ENCODE measurements at regions not wholly inside any gene's neighbourhood (a gene's known extent, or its start where the extent isn't known, plus 50 kb on each side); places are given as distances from the start of the nearest gene placed in this dataset.

GRCh38 chrX:121244511-121244910 is 197.1 kb downstream of the GLUD2 start:
- 100% methylated on average over 1 of the region's 1 CpG for WGBS (ENCODE audit: extremely low coverage, insufficient coverage, insufficient read length)
- H3K79me1 ChIP-seq (ENCODE audit: low read length), result no peaks in the 10 kb centered on the region
- no peak overlapping the region for H3K14ac ChIP-seq (ENCODE audit: low read length)
- no peak overlapping the region for H3K9ac ChIP-seq (ENCODE audit: low read length)
- H3K79me2 ChIP-seq (ENCODE audit: control insufficient read depth, insufficient read depth, low read length, poor library complexity), result no peaks in the 10 kb centered on the region
- DNase-seq, result no peak
- H3K36me3 ChIP-seq (ENCODE audit: control insufficient read depth in 1 of 2, insufficient read depth in 2 of 2, low read length in 2 of 2), result no peaks in the 10 kb centered on the region
- no peak overlapping the region for H4K91ac ChIP-seq (ENCODE audit: low read depth, low read length)
- no peak overlapping the region for H3K18ac ChIP-seq (ENCODE audit: low read length)
- no peak overlapping the region for H2BK12ac ChIP-seq (ENCODE audit: low read length)
- H3K23ac ChIP-seq (ENCODE audit: low read length), result no peak overlapping the region
- no peak overlapping the region for H2AK5ac ChIP-seq (ENCODE audit: low read length)
- H3K27ac ChIP-seq (ENCODE audit: low read depth, low read length), result no peak overlapping the region
- no peak overlapping the region for H3K4me3 ChIP-seq (ENCODE audit: low read depth, low read length)
- H3K4ac ChIP-seq (ENCODE audit: low read depth, low read length), result no peak overlapping the region
- H3K9me3 ChIP-seq (ENCODE audit: insufficient read depth, low read depth, low read length), result no peaks in the 10 kb centered on the region
- no peaks in the 10 kb centered on the region for H3K27me3 ChIP-seq (ENCODE audit: insufficient read depth, low read length)
- no peak overlapping the region for H2AFZ ChIP-seq (ENCODE audit: insufficient read depth, low read length, poor library complexity)
- H2BK5ac ChIP-seq (ENCODE audit: low read depth, low read length, poor library complexity), result no peak overlapping the region
- H3K4me1 ChIP-seq (ENCODE audit: control insufficient read depth in 1 of 2, insufficient read depth in 2 of 2, low read length in 2 of 2), result no peaks in the 10 kb centered on the region
- H4K8ac ChIP-seq (ENCODE audit: low read depth, low read length), result no peak overlapping the region
- no peak overlapping the region for H4K12ac ChIP-seq (ENCODE audit: low read depth, low read length)
- H3K4me2 ChIP-seq (ENCODE audit: low read length), result no peak overlapping the region
- H2BK120ac ChIP-seq (ENCODE audit: insufficient read depth, low read length, poor library complexity), result no peak overlapping the region

DNA sequence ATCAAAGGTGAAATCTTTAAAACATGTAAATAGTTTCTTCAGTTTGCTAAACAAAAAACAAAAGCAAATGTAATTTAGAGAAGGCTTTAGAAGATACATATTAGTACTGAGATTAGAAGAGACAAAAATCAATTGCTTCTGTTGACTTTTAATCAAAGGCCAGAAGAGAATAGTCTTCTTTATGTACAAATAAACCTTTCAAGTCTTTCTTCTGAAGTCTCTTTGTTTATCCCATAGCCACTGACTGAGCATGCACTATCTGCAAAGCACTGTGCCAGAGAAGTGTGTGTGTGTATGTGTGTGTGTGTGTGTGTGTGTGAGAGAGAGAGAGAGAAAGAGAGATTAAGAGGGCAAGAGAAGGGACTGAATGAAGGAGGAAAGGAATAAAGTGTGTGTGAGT is 198.4 kb downstream of the GLUD2 start:
- no peak overlapping the region for H2BK12ac ChIP-seq (ENCODE audit: low read length)

GRCh38 chrX:121254336-121254735 is 206.9 kb downstream of the GLUD2 start:
- H3K9me3 ChIP-seq (ENCODE audit: insufficient read depth, low read depth, low read length), result no peaks in the 10 kb centered on the region
- H4K91ac ChIP-seq (ENCODE audit: low read depth, low read length), result no peak overlapping the region
- no peak overlapping the region for H2BK12ac ChIP-seq (ENCODE audit: low read length)
- H3K27ac ChIP-seq (ENCODE audit: low read depth, low read length), result no peak overlapping the region
- H3K79me2 ChIP-seq (ENCODE audit: control insufficient read depth, insufficient read depth, low read length, poor library complexity), result no peaks in the 10 kb centered on the region
- WGBS (ENCODE audit: extremely low coverage, insufficient coverage, insufficient read length), result no CpG with 5 or more reads among the region's 4 CpGs
- no peak overlapping the region for H2AFZ ChIP-seq (ENCODE audit: insufficient read depth, low read length, poor library complexity)
- H3K79me1 ChIP-seq (ENCODE audit: low read length), result no peaks in the 10 kb centered on the region
- H3K14ac ChIP-seq (ENCODE audit: low read length), result no peak overlapping the region
- no peak for DNase-seq
- no peaks in the 10 kb centered on the region for H3K27me3 ChIP-seq (ENCODE audit: insufficient read depth, low read length)
- H3K9ac ChIP-seq (ENCODE audit: low read length), result no peak overlapping the region
- no peaks in the 10 kb centered on the region for H3K36me3 ChIP-seq (ENCODE audit: control insufficient read depth in 1 of 2, insufficient read depth in 2 of 2, low read length in 2 of 2)
- H2AK5ac ChIP-seq (ENCODE audit: low read length), result no peak overlapping the region
- H3K18ac ChIP-seq (ENCODE audit: low read length), result no peak overlapping the region
- no peak overlapping the region for H3K4ac ChIP-seq (ENCODE audit: low read depth, low read length)
- no peak overlapping the region for H4K12ac ChIP-seq (ENCODE audit: low read depth, low read length)
- H3K4me3 ChIP-seq (ENCODE audit: low read depth, low read length), result no peak overlapping the region
- no peaks in the 10 kb centered on the region for H3K4me1 ChIP-seq (ENCODE audit: control insufficient read depth in 1 of 2, insufficient read depth in 2 of 2, low read length in 2 of 2)
- no peak overlapping the region for H2BK120ac ChIP-seq (ENCODE audit: insufficient read depth, low read length, poor library complexity)
- H4K8ac ChIP-seq (ENCODE audit: low read depth, low read length), result no peak overlapping the region
- no peak overlapping the region for H3K23ac ChIP-seq (ENCODE audit: low read length)
- H2BK5ac ChIP-seq (ENCODE audit: low read depth, low read length, poor library complexity), result no peak overlapping the region
- H3K4me2 ChIP-seq (ENCODE audit: low read length), result no peak overlapping the region

More for the DNA sequence above, 198.4 kb downstream of the GLUD2 start:
- Histone ChIP-seq H3K36me3 (ENCODE audit: control insufficient read depth in 1 of 2, insufficient read depth in 2 of 2, low read length in 2 of 2) (no peaks in the 10 kb centered on the region), H2BK120ac (ENCODE audit: insufficient read depth, low read length, poor library complexity) (no peak overlapping the region), H2AK5ac (ENCODE audit: low read length) (no peak overlapping the region), H3K9me3 (ENCODE audit: insufficient read depth, low read depth, low read length) (no peaks in the 10 kb centered on the region), H4K12ac (ENCODE audit: low read depth, low read length) (no peak overlapping the region), H3K4ac (ENCODE audit: low read depth, low read length) (no peak overlapping the region), H3K27me3 (ENCODE audit: insufficient read depth, low read length) (no peaks in the 10 kb centered on the region), H3K27ac (ENCODE audit: low read depth, low read length) (no peak overlapping the region), H3K18ac (ENCODE audit: low read length) (no peak overlapping the region), H4K8ac (ENCODE audit: low read depth, low read length) (no peak overlapping the region), H4K91ac (ENCODE audit: low read depth, low read length) (no peak overlapping the region), H2BK5ac (ENCODE audit: low read depth, low read length, poor library complexity) (no peak overlapping the region), H3K4me1 (ENCODE audit: control insufficient read depth in 1 of 2, insufficient read depth in 2 of 2, low read length in 2 of 2) (no peaks in the 10 kb centered on the region), H3K23ac (ENCODE audit: low read length) (no peak overlapping the region), H3K4me3 (ENCODE audit: low read depth, low read length) (no peak overlapping the region), H3K79me2 (ENCODE audit: control insufficient read depth, insufficient read depth, low read length, poor library complexity) (no peaks in the 10 kb centered on the region), H3K4me2 (ENCODE audit: low read length) (no peak overlapping the region), H2AFZ (ENCODE audit: insufficient read depth, low read length, poor library complexity) (no peak overlapping the region), H3K79me1 (ENCODE audit: low read length) (no peaks in the 10 kb centered on the region), H3K9ac (ENCODE audit: low read length) (no peak overlapping the region), H3K14ac (ENCODE audit: low read length) (no peak overlapping the region)
- DNase-seq, result no peak

- no peaks in the 10 kb centered on the region for H3K79me1 ChIP-seq (ENCODE audit: low read length)
- DNase-seq, result no peak
- H3K9me3 ChIP-seq (ENCODE audit: insufficient read depth, low read depth, low read length), result no peaks in the 10 kb centered on the region
- H3K79me2 ChIP-seq (ENCODE audit: control insufficient read depth, insufficient read depth, low read length, poor library complexity), result no peaks in the 10 kb centered on the region
- no peaks in the 10 kb centered on the region for H3K27me3 ChIP-seq (ENCODE audit: insufficient read depth, low read length)
- no peaks in the 10 kb centered on the region for H3K36me3 ChIP-seq (ENCODE audit: control insufficient read depth in 1 of 2, insufficient read depth in 2 of 2, low read length in 2 of 2)
- no peak overlapping the region for H2BK5ac ChIP-seq (ENCODE audit: low read depth, low read length, poor library complexity)
- no peak overlapping the region for H3K4ac ChIP-seq (ENCODE audit: low read depth, low read length)
- H4K91ac ChIP-seq (ENCODE audit: low read depth, low read length), result no peak overlapping the region
- H2AFZ ChIP-seq (ENCODE audit: insufficient read depth, low read length, poor library complexity), result no peak overlapping the region
- WGBS (ENCODE audit: extremely low coverage, insufficient coverage, insufficient read length), result no CpG with 5 or more reads among the region's 2 CpGs
- H3K18ac ChIP-seq (ENCODE audit: low read length), result no peak overlapping the region
- H3K4me2 ChIP-seq (ENCODE audit: low read length), result no peak overlapping the region
- no peak overlapping the region for H2AK5ac ChIP-seq (ENCODE audit: low read length)
- no peak overlapping the region for H4K8ac ChIP-seq (ENCODE audit: low read depth, low read length)
- H3K27ac ChIP-seq (ENCODE audit: low read depth, low read length), result no peak overlapping the region
- no peak overlapping the region for H2BK120ac ChIP-seq (ENCODE audit: insufficient read depth, low read length, poor library complexity)
- no peak overlapping the region for H3K4me3 ChIP-seq (ENCODE audit: low read depth, low read length)
- H3K14ac ChIP-seq (ENCODE audit: low read length), result no peak overlapping the region
- no peak overlapping the region for H2BK12ac ChIP-seq (ENCODE audit: low read length)
- no peak overlapping the region for H4K12ac ChIP-seq (ENCODE audit: low read depth, low read length)
- no peaks in the 10 kb centered on the region for H3K4me1 ChIP-seq (ENCODE audit: control insufficient read depth in 1 of 2, insufficient read depth in 2 of 2, low read length in 2 of 2)
- no peak overlapping the region for H3K23ac ChIP-seq (ENCODE audit: low read length)
- no peak overlapping the region for H3K9ac ChIP-seq (ENCODE audit: low read length)
Observed at GRCh38 chrX:121256647-121257046, 209.2 kb downstream of the GLUD2 start.

DNA sequence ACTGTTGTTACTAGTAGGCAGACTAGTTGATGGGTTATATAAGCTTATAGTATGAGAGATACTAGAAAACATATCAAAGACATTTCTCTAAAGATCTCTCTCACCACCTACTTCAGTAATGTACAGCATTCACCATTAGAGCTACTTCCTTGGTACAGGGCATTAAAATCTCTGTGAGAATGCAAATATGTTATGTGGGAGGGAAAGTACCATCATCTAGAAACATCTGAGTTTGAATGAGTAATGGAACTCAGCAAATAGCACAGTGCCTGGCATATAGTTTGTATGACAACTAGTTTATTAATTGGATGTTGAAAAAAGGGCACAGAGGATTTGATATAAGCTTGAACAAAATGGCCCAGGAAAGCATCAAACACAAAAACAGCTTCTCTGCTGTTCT is 211.1 kb downstream of the GLUD2 start:
- H3K18ac ChIP-seq (ENCODE audit: low read length), result no peak overlapping the region
- H3K36me3 ChIP-seq (ENCODE audit: control insufficient read depth in 1 of 2, insufficient read depth in 2 of 2, low read length in 2 of 2), result no peaks in the 10 kb centered on the region
- H3K79me2 ChIP-seq (ENCODE audit: control insufficient read depth, insufficient read depth, low read length, poor library complexity), result no peaks in the 10 kb centered on the region
- no peak overlapping the region for H4K91ac ChIP-seq (ENCODE audit: low read depth, low read length)
- H3K14ac ChIP-seq (ENCODE audit: low read length), result no peak overlapping the region
- no peaks in the 10 kb centered on the region for H3K27me3 ChIP-seq (ENCODE audit: insufficient read depth, low read length)
- H4K8ac ChIP-seq (ENCODE audit: low read depth, low read length), result no peak overlapping the region
- DNase-seq, result no peak
- H4K12ac ChIP-seq (ENCODE audit: low read depth, low read length), result no peak overlapping the region
- H3K4me2 ChIP-seq (ENCODE audit: low read length), result no peak overlapping the region
- H3K4ac ChIP-seq (ENCODE audit: low read depth, low read length), result no peak overlapping the region
- H3K27ac ChIP-seq (ENCODE audit: low read depth, low read length), result no peak overlapping the region
- no peaks in the 10 kb centered on the region for H3K4me1 ChIP-seq (ENCODE audit: control insufficient read depth in 1 of 2, insufficient read depth in 2 of 2, low read length in 2 of 2)
- no peak overlapping the region for H2BK120ac ChIP-seq (ENCODE audit: insufficient read depth, low read length, poor library complexity)
- H2BK5ac ChIP-seq (ENCODE audit: low read depth, low read length, poor library complexity), result no peak overlapping the region
- H3K23ac ChIP-seq (ENCODE audit: low read length), result no peak overlapping the region
- H2BK12ac ChIP-seq (ENCODE audit: low read length), result no peak overlapping the region
- no peak overlapping the region for H2AK5ac ChIP-seq (ENCODE audit: low read length)
- no peak overlapping the region for H2AFZ ChIP-seq (ENCODE audit: insufficient read depth, low read length, poor library complexity)
- H3K9ac ChIP-seq (ENCODE audit: low read length), result no peak overlapping the region
- H3K4me3 ChIP-seq (ENCODE audit: low read depth, low read length), result no peak overlapping the region
- H3K79me1 ChIP-seq (ENCODE audit: low read length), result no peaks in the 10 kb centered on the region
- no peaks in the 10 kb centered on the region for H3K9me3 ChIP-seq (ENCODE audit: insufficient read depth, low read depth, low read length)
